Parathyroid adenoma (tissue), 2 donors: ENCODE measurements at regions not wholly inside any gene's neighbourhood (a gene's known extent, or its start where the extent isn't known, plus 50 kb on each side); places are given as distances from the start of the nearest gene placed in this dataset.

Experiments
- H2AFZ ChIP-seq: fragments of 300-600 bp; sonication (generic); one replicate; pipeline ENCODE4 v1.7.0; 2017; ENCODE audit warnings: antibody characterized with exemption, mild to moderate bottlenecking
- H3K27ac ChIP-seq: fragments of 300-600 bp; sonication (generic); one replicate; pipeline ENCODE4 v1.7.0; 2017
- H3K27me3 ChIP-seq: fragments of 300-600 bp; sonication (generic); one replicate; pipeline ENCODE4 v1.7.0; 2017; ENCODE audit warnings: low read length; ENCODE audit not compliant: control insufficient read depth, insufficient read depth
- H3K36me3 ChIP-seq: fragments of 300-600 bp; sonication (generic); one replicate; pipeline ENCODE4 v1.7.0; 2017; ENCODE audit warnings: low read length; ENCODE audit not compliant: control insufficient read depth, insufficient read depth
- H3K4me1 ChIP-seq: fragments of 300-600 bp; sonication (generic); one replicate; pipeline ENCODE4 v1.7.0; 2017; ENCODE audit warnings: control low read depth
- H3K4me2 ChIP-seq: fragments of 300-600 bp; sonication (generic); one replicate; pipeline ENCODE4 v1.7.0; 2017; ENCODE audit warnings: low read length
- H3K4me3 ChIP-seq: fragments of 300-600 bp; sonication (generic); one replicate; pipeline ENCODE4 v1.7.0; 2017; ENCODE audit warnings: low read depth, low read length
- H3K79me2 ChIP-seq: fragments of 300-600 bp; sonication (generic); one replicate; pipeline ENCODE4 v1.7.0; 2017; ENCODE audit warnings: control low read depth
- H3K9ac ChIP-seq: fragments of 300-600 bp; sonication (generic); one replicate; pipeline ENCODE4 v1.7.0; 2017; ENCODE audit warnings: mild to moderate bottlenecking
- H3K9me3 ChIP-seq: fragments of 300-600 bp; sonication (generic); one replicate; pipeline ENCODE4 v1.7.0; 2017; ENCODE audit warnings: low read length; ENCODE audit not compliant: control insufficient read depth
- CTCF ChIP-seq: fragments of 300-600 bp; sonication (generic); IDR thresholded peaks from one replicate; pipeline ENCODE4 v1.7.0; 2017; ENCODE audit warnings: antibody characterized with exemption, mild to moderate bottlenecking
- donor health status: primary hyperparathyroidism.

- no peak overlapping the region for H3K27ac ChIP-seq
Measured at GRCh38 chr10:88157981-88158465, 294.6 kb downstream of the PTEN start.

GRCh38 chr10:88158526-88159122 lies 295.2 kb downstream of the PTEN start:
- no peak overlapping the region for H3K4me2 ChIP-seq
- no peaks in the 10 kb centered on the region for H3K4me1 ChIP-seq
- H3K36me3 ChIP-seq: no peaks in the 10 kb centered on the region
- no peak overlapping the region for H2AFZ ChIP-seq
- no peaks in the 10 kb centered on the region for H3K27me3 ChIP-seq
- H3K9me3 ChIP-seq: no peaks in the 10 kb centered on the region
- H3K27ac ChIP-seq: no peak overlapping the region
- no peak overlapping the region for H3K4me3 ChIP-seq
- no peak overlapping the region for H3K9ac ChIP-seq
- no peak for TF ChIP-seq CTCF
- H3K79me2 ChIP-seq: no peaks in the 10 kb centered on the region

More at GRCh38 chr10:88157981-88158465, 294.6 kb downstream of the PTEN start:
- Histone ChIP-seq H2AFZ (no peak overlapping the region), H3K27me3 (no peaks in the 10 kb centered on the region), H3K79me2 (no peaks in the 10 kb centered on the region), H3K4me1 (no peaks in the 10 kb centered on the region), H3K4me2 (no peak overlapping the region), H3K9me3 (no peaks in the 10 kb centered on the region), H3K36me3 (no peaks in the 10 kb centered on the region), H3K4me3 (no peak overlapping the region), H3K9ac (no peak overlapping the region)
- no peak for TF ChIP-seq CTCF

GRCh38 chr10:88159127-88159829 lies 295.9 kb downstream of the PTEN start:
- no peak overlapping the region for H3K9ac ChIP-seq
- H3K4me1 ChIP-seq: no peaks in the 10 kb centered on the region
- H3K79me2 ChIP-seq: no peaks in the 10 kb centered on the region
- H3K4me3 ChIP-seq: no peak overlapping the region
- H3K27ac ChIP-seq: no peak overlapping the region
- H3K4me2 ChIP-seq: no peak overlapping the region
- TF ChIP-seq CTCF: no peak
- H3K9me3 ChIP-seq: no peaks in the 10 kb centered on the region
- H2AFZ ChIP-seq: no peak overlapping the region
- no peaks in the 10 kb centered on the region for H3K36me3 ChIP-seq
- H3K27me3 ChIP-seq: no peaks in the 10 kb centered on the region

- no peak overlapping the region for H3K4me2 ChIP-seq
- H3K4me1 ChIP-seq: no peaks in the 10 kb centered on the region
- H3K27ac ChIP-seq: no peak overlapping the region
- H2AFZ ChIP-seq: no peak overlapping the region
- no peaks in the 10 kb centered on the region for H3K36me3 ChIP-seq
- H3K9me3 ChIP-seq: no peaks in the 10 kb centered on the region
- no peaks in the 10 kb centered on the region for H3K27me3 ChIP-seq
- no peak overlapping the region for H3K4me3 ChIP-seq
- no peaks in the 10 kb centered on the region for H3K79me2 ChIP-seq
- no peak for TF ChIP-seq CTCF
- H3K9ac ChIP-seq: no peak overlapping the region
Measured at GRCh38 chr10:88161070-88161469, 297.6 kb downstream of the PTEN start.
